HG03039 (cell line): ENCODE measurements at regions not wholly inside any gene's neighbourhood (a gene's known extent, or its start where the extent isn't known, plus 50 kb on each side); places are given as distances from the start of the nearest gene placed in this dataset.

ENCODE experiments used
- ATAC-seq: cut with Tn5 transposase; IDR thresholded peaks from one replicate; pipeline ENCODE4 v1.9.1; 2021; ENCODE audit warnings: mild to moderate bottlenecking, moderate library complexity; ENCODE audit not compliant: unreplicated experiment

GRCh38 chr14:30296931-30297405 lies 262.0 kb upstream of the G2E3 start:
- ATAC-seq: no peak

- ATAC-seq: no peak
Measured at GRCh38 chr14:30297876-30298795, 260.8 kb upstream of the G2E3 start.

- no peak for ATAC-seq
Measured at GRCh38 chr14:30299915-30300314, 259.0 kb upstream of the G2E3 start.

GRCh38 chr14:30303350-30303749 lies 255.6 kb upstream of the G2E3 start:
- no peak for ATAC-seq

- no peak for ATAC-seq
Measured at GRCh38 chr14:30305346-30305745, 253.6 kb upstream of the G2E3 start.

GRCh38 chr14:30309405-30309804 lies 249.6 kb upstream of the G2E3 start:
- ATAC-seq: no peak

- peak; percentile 87 for ATAC-seq
Measured at GRCh38 chr14:30312214-30312613, 246.7 kb upstream of the G2E3 start.

- no peak for ATAC-seq
Measured at GRCh38 chr14:30317729-30318128, 241.2 kb upstream of the G2E3 start.

GRCh38 chr14:30322819-30323218 lies 236.1 kb upstream of the G2E3 start:
- ATAC-seq: no peak

GRCh38 chr14:30330033-30330432 lies 228.9 kb upstream of the G2E3 start:
- no peak for ATAC-seq

- ATAC-seq: no peak
Measured at GRCh38 chr14:30330445-30330844, 228.5 kb upstream of the G2E3 start.

GRCh38 chr14:30331030-30331429 lies 227.9 kb upstream of the G2E3 start:
- ATAC-seq: no peak

- no peak for ATAC-seq
Measured at GRCh38 chr14:30332374-30332773, 226.6 kb upstream of the G2E3 start.

GRCh38 chr14:30333934-30334333 lies 225.0 kb upstream of the G2E3 start:
- ATAC-seq: no peak

GRCh38 chr14:30337456-30337855 lies 221.5 kb upstream of the G2E3 start:
- ATAC-seq: no peak

GRCh38 chr14:30339311-30339901 lies 219.6 kb upstream of the G2E3 start:
- ATAC-seq: no peak

- ATAC-seq: no peak
Measured at GRCh38 chr14:30340495-30340894, 218.5 kb upstream of the G2E3 start.

GRCh38 chr14:30345511-30345910 lies 213.4 kb upstream of the G2E3 start:
- ATAC-seq: no peak

GRCh38 chr14:30348445-30348844 lies 210.5 kb upstream of the G2E3 start:
- ATAC-seq: no peak

GRCh38 chr14:30349520-30349919 lies 209.4 kb upstream of the G2E3 start:
- ATAC-seq: no peak

- ATAC-seq: no peak
Measured at GRCh38 chr14:30354439-30354838, 204.5 kb upstream of the G2E3 start.

GRCh38 chr14:30355431-30355913 lies 203.5 kb upstream of the G2E3 start:
- peak; percentile 87 for ATAC-seq
